Endothelial cell of umbilical vein (primary cell): ENCODE measurements at regions not wholly inside any gene's neighbourhood (a gene's known extent, or its start where the extent isn't known, plus 50 kb on each side); places are given as distances from the start of the nearest gene placed in this dataset.

ENCODE experiments used
- BruUV-seq: library from RNA; stranded (reverse); fragments of 400-500 nt; replicated peaks from 2 replicates; lab custom pipeline; 2021; lab: Mats Ljungman, UMichigan
- CTCF ChIA-PET: fragments of 300-600, 350-600 bp; sonication (Branson Sonifier 250); formaldehyde crosslinking; loops from one replicate; lab custom pipeline; 2021; ENCODE audit warnings: antibody characterized with exemption, inconsistent platforms; lab: Charles Lee
- POLR2A ChIA-PET: fragments of 300-600, 350-600 bp; sonication (Branson Sonifier 250); formaldehyde crosslinking; loops from one replicate; lab custom pipeline; 2021; ENCODE audit warnings: antibody characterized with exemption, inconsistent platforms; lab: Charles Lee
- DNase-seq: peaks from one replicate; pipeline ENCODE4 v3.0.0-alpha.2; 2011; ENCODE audit warnings: low read depth, low spot score
- FAIRE-seq: peaks from 2 replicates; lab custom pipeline; 2011; peaks lifted over from hg19 to GRCh38; lab: Jason Lieb, UNC
- H2AFZ ChIP-seq: 2 replicates; pipeline ENCODE4 v1.6.0; 2012; ENCODE audit warnings: low read depth, low read length, control low read depth, inconsistent platforms
- H3K27ac ChIP-seq: 2 replicates; pipeline ENCODE4 v1.5.1; 2011; ENCODE audit warnings: low read depth, mild to moderate bottlenecking, control low read depth, low read length, moderate library complexity; ENCODE audit not compliant: insufficient read depth
- H3K27me3 ChIP-seq, 2 experiments: 2 replicates each; pipeline versions ENCODE4 v1.6.0 to v1.6.1; 2011; ENCODE audit warnings: low read length in 2 of 2, mixed read lengths in 1 of 2; ENCODE audit not compliant: control insufficient read depth in 2 of 2, insufficient read depth in 2 of 2
- H3K36me3 ChIP-seq, 2 experiments: 2 replicates in 1 of 2; 3 replicates in 1 of 2; pipeline ENCODE4 v1.5.1; 2011; ENCODE audit warnings: low read length in 2 of 2, mild to moderate bottlenecking in 1 of 2, moderate library complexity in 1 of 2; ENCODE audit not compliant: control insufficient read depth in 2 of 2, insufficient read depth in 2 of 2; ENCODE audit errors: extremely low read depth in 1 of 2
- H3K4me1 ChIP-seq: 3 replicates; pipeline ENCODE4 v1.5.1; 2011; ENCODE audit warnings: mild to moderate bottlenecking, low read length; ENCODE audit not compliant: control insufficient read depth, insufficient read depth; ENCODE audit errors: extremely low read depth
- H3K4me2 ChIP-seq: 2 replicates; pipeline ENCODE4 v1.6.1; 2011; ENCODE audit warnings: low read length, control low read depth, mixed read lengths; ENCODE audit not compliant: insufficient read depth
- H3K4me3 ChIP-seq, 3 experiments: fragments of 200-600 bp in 1 of 3; sonication (generic), shearing (Covaris generic) in 1 of 3; replicated peaks in 1 of 3; 2 replicates each; pipeline ENCODE4 v1.5.1; 2011 to 2016; ENCODE audit warnings: control low read depth in 3 of 3, low read length in 3 of 3, mild to moderate bottlenecking in 2 of 3, inconsistent platforms in 1 of 3, low read depth in 1 of 3, moderate library complexity in 1 of 3; ENCODE audit not compliant: insufficient read depth in 1 of 3
- H3K79me2 ChIP-seq: 2 replicates; pipeline ENCODE4 v1.6.0; 2012; ENCODE audit warnings: low read length, inconsistent platforms; ENCODE audit not compliant: control insufficient read depth, insufficient read depth
- H3K9ac ChIP-seq: replicated peaks from 2 replicates; pipeline ENCODE3; 2011; ENCODE audit warnings: low read length, control low read depth; ENCODE audit not compliant: insufficient read depth; ENCODE audit errors: extremely low read depth
- H3K9me1 ChIP-seq: replicated peaks from 3 replicates; pipeline ENCODE4 v1.6.0; 2011; ENCODE audit warnings: mild to moderate bottlenecking, low read length; ENCODE audit not compliant: control insufficient read depth, insufficient read depth; ENCODE audit errors: extremely low read depth
- H3K9me3 ChIP-seq: replicated peaks from 2 replicates; pipeline ENCODE4 v1.5.1; 2012; ENCODE audit warnings: low read length, inconsistent platforms; ENCODE audit not compliant: control insufficient read depth, insufficient read depth
- H4K20me1 ChIP-seq: replicated peaks from 2 replicates; pipeline ENCODE3; 2011; ENCODE audit warnings: mild to moderate bottlenecking, low read length; ENCODE audit not compliant: control insufficient read depth, insufficient read depth; ENCODE audit errors: extremely low read depth
- EZH2 ChIP-seq: IDR thresholded peaks from 2 replicates; pipeline ENCODE4 v1.6.1; 2012; ENCODE audit warnings: borderline replicate concordance, low read depth, mild to moderate bottlenecking, moderate library complexity, low read length, inconsistent platforms; ENCODE audit not compliant: severe bottlenecking
- FOS ChIP-seq: IDR thresholded peaks from 2 replicates; pipeline ENCODE4 v1.6.1; 2011; ENCODE audit warnings: mild to moderate bottlenecking, low read length, moderate library complexity, borderline replicate concordance; ENCODE audit not compliant: insufficient read depth
- GATA2 ChIP-seq: IDR thresholded peaks from 2 replicates; pipeline ENCODE4 v1.7.0; 2011; ENCODE audit warnings: low read depth, mild to moderate bottlenecking, moderate library complexity, mixed read lengths, low read length; ENCODE audit not compliant: insufficient read length, insufficient read depth
- JUN ChIP-seq: IDR thresholded peaks from 2 replicates; pipeline ENCODE4 v1.6.1; 2011; ENCODE audit warnings: borderline replicate concordance, low read depth; ENCODE audit not compliant: insufficient read length, insufficient read depth
- MYC ChIP-seq: IDR thresholded peaks from one replicate; pipeline ENCODE4 v1.6.1; 2011; ENCODE audit warnings: mild to moderate bottlenecking, low read depth, low read length
- POLR2A ChIP-seq: IDR thresholded peaks from 2 replicates; pipeline ENCODE4 v1.6.1; 2012; ENCODE audit warnings: low read depth, mild to moderate bottlenecking, control low read depth, low read length
- POLR2AphosphoS5 ChIP-seq: IDR thresholded peaks from 2 replicates; pipeline ENCODE4 v1.6.1; 2012; ENCODE audit warnings: low read depth, mild to moderate bottlenecking, control low read depth, low read length, moderate library complexity; ENCODE audit not compliant: insufficient read depth
- dilution Hi-C: fragments of 300-500 bp; cut with MboI; formaldehyde crosslinking; loops from one replicate; pipeline ENCODE4 v1.15.0; 2019; ENCODE audit warnings: low sequenced_read_pairs; ENCODE audit not compliant: extremely low pct_ligation_motif_present
- intact Hi-C: fragments of 100-400 bp; cut with micrococcal nuclease; formaldehyde crosslinking; loops from one replicate; pipeline ENCODE4 v1.10.0; 2022
- TF ChIP-seq, protein P1 (sequence below), 2 donors: IDR thresholded peaks; 1 replicate in 1 of 2; 2 replicates in 1 of 2; pipeline ENCODE4 v1.5.1; 2011; ENCODE audit warnings: low read length in 2 of 2, mild to moderate bottlenecking in 2 of 2, moderate library complexity in 2 of 2, control low read depth in 1 of 2, inconsistent platforms in 1 of 2, low read depth in 1 of 2; ENCODE audit not compliant: insufficient read depth in 1 of 2; ENCODE audit errors: extremely low read depth in 1 of 2
- TF ChIP-seq, protein P2 (sequence below): IDR thresholded peaks from 2 replicates; pipeline ENCODE4 v1.6.1; 2011; ENCODE audit not compliant: insufficient read depth, insufficient read length

DNA sequence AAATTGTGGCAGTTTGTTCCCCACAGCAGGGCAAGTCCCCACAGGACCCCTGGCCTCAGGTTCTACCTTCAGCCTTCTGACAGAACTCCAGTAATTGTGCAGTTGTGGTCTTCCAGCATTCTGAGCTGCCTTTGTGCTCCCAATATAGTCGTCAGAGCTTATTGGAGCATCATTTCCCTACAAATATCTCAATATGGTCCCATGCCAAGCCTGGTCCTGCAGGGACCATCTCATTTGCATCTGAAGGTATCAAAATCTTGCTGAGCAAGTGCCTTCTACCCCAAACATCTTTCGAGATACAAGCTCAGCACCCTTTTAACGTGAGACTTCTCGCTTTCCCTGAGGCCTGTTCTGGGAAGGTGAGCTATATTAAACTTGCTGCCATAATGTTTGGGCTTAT, 333.9 kb upstream of the CDH11 start:
- no peak overlapping the region for H2AFZ ChIP-seq
- intact Hi-C loops = no loop called here
- no peak overlapping the region for H3K9ac ChIP-seq
- DNase-seq (no peak), FAIRE-seq (no peak)
- POLR2A ChIA-PET = no interaction called here
- no peak overlapping the region for H3K4me3 ChIP-seq
- no peak overlapping the region for H3K27ac ChIP-seq
- no peaks in the 10 kb centered on the region for H3K79me2 ChIP-seq
- H3K27me3 ChIP-seq = no peaks in the 10 kb centered on the region
- no peaks in the 10 kb centered on the region for H3K36me3 ChIP-seq
- dilution Hi-C loops = no loop called here
- no TSS peak for BruUV-seq
- H3K9me3 ChIP-seq = no peaks in the 10 kb centered on the region
- no peak for TF ChIP-seq POLR2A
- TF ChIP-seq GATA2 = no peak
- TF ChIP-seq, protein P1, sequence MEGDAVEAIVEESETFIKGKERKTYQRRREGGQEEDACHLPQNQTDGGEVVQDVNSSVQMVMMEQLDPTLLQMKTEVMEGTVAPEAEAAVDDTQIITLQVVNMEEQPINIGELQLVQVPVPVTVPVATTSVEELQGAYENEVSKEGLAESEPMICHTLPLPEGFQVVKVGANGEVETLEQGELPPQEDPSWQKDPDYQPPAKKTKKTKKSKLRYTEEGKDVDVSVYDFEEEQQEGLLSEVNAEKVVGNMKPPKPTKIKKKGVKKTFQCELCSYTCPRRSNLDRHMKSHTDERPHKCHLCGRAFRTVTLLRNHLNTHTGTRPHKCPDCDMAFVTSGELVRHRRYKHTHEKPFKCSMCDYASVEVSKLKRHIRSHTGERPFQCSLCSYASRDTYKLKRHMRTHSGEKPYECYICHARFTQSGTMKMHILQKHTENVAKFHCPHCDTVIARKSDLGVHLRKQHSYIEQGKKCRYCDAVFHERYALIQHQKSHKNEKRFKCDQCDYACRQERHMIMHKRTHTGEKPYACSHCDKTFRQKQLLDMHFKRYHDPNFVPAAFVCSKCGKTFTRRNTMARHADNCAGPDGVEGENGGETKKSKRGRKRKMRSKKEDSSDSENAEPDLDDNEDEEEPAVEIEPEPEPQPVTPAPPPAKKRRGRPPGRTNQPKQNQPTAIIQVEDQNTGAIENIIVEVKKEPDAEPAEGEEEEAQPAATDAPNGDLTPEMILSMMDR (IDR thresholded peaks at IDR 0.05; ENCODE audit: extremely low read depth in 1 of 2, insufficient read depth in 1 of 2, low read depth in 1 of 2, low read length in 2 of 2) = no peak
- TF ChIP-seq POLR2AphosphoS5 = no peak
- TF ChIP-seq MYC = no peak
- CTCF ChIA-PET = no interaction called here
- H3K9me1 ChIP-seq = no peaks in the 10 kb centered on the region
- no peaks in the 10 kb centered on the region for H3K4me1 ChIP-seq
- no peaks in the 10 kb centered on the region for H4K20me1 ChIP-seq
- no peak overlapping the region for H3K4me2 ChIP-seq

GRCh38 chr16:65453646-65454045, 331.8 kb upstream of the CDH11 start:
- Histone ChIP-seq H3K27me3 (no peaks in the 10 kb centered on the region), H3K36me3 (no peaks in the 10 kb centered on the region), H3K4me1 (no peaks in the 10 kb centered on the region), H4K20me1 (no peaks in the 10 kb centered on the region), H3K79me2 (no peaks in the 10 kb centered on the region), H3K9me1 (no peaks in the 10 kb centered on the region), H3K9ac (no peak overlapping the region), H3K9me3 (no peaks in the 10 kb centered on the region), H3K4me2 (no peak overlapping the region), H3K4me3 (no peak overlapping the region), H2AFZ (no peak overlapping the region), H3K27ac (no peak overlapping the region)
- no TSS peak for BruUV-seq
- CTCF ChIA-PET = no interaction called here
- TF ChIP-seq MYC (no peak), EZH2 (no peak), FOS (no peak), POLR2A (no peak), JUN (no peak), GATA2 (no peak), POLR2AphosphoS5 (no peak)
- TF ChIP-seq, protein P2, sequence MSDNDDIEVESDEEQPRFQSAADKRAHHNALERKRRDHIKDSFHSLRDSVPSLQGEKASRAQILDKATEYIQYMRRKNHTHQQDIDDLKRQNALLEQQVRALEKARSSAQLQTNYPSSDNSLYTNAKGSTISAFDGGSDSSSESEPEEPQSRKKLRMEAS = no peak
- TF ChIP-seq, protein P1 (IDR thresholded peaks at IDR 0.05; ENCODE audit: extremely low read depth in 1 of 2, insufficient read depth in 1 of 2, low read depth in 1 of 2, low read length in 2 of 2) = no peak
- POLR2A ChIA-PET = no interaction called here
- FAIRE-seq (no peak), DNase-seq (no peak)
- intact Hi-C loops (no loop called here), dilution Hi-C loops (no loop called here)
